ENCODE measurements at regions not wholly inside any gene's neighbourhood (a gene's known extent, or its start where the extent isn't known, plus 50 kb on each side); places are given as distances from the start of the nearest gene placed in this dataset.
"Not testable (repeated sequence)": the region's sequence is repeated elsewhere in the genome, so short reads cannot be mapped to it uniquely, and the experiment has no call there.

DNA sequence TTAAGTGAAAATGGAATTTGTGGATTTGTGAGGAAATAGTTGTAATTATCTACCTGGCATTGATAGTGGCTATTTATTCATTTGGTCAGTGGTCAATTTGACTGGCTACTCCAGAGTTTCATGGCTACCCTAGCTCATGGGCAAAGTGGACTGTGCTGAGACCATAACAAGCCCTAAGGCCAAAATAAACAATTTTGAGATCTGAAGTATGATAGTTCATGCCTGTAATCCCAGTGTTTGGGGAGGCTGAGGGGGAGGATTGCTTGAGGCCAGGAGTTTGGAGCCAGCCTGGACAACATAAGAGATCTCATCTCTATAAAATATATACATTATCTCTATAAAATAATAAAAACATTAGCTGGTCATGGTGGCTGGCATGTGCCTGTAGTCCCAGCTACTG lies 311.7 kb downstream of the HIVEP2 start:
- in situ Hi-C loops (cut with MboI; ENCODE audit: low sequenced_read_pairs), result no loop called here

- in situ Hi-C loops (cut with MboI; ENCODE audit: low sequenced_read_pairs), result no loop called here
Measured at GRCh38 chr6:142635130-142635529, 309.8 kb downstream of the HIVEP2 start.

DNA sequence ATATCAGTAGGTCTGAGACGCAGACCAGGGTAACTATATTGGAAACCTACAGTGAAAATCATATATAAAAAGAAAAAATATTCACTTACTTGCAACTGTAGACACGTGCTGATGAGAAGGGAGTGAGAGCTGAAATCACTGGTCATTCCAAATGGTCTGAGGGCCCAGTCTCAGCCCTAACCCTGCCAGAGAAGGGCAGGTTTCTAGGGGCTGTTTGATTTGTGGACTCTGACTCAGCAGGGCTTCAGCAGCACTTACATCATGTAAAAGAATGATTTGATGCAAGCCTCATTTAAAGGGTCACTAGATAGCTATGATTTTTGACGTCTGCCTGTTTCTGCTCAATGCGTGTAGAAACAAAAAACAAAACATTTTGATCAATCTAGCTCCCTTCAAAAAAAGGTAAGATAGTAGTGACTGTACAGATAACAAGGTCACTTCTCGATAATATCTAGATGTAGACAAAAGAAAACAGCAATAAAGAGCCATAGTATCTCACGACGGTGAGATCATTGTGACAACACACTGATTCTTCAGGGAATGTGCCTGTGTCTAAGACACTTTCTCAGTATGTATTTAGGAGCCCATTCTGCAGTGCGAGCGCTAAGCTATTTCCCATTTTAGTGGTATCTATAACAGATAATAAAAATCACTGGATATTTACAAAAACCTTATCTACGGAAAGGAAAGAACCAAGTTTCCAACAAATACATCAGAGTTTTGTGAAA lies 307.2 kb downstream of the HIVEP2 start:
- in situ Hi-C loops (cut with MboI; ENCODE audit: low sequenced_read_pairs), result no loop called here

DNA sequence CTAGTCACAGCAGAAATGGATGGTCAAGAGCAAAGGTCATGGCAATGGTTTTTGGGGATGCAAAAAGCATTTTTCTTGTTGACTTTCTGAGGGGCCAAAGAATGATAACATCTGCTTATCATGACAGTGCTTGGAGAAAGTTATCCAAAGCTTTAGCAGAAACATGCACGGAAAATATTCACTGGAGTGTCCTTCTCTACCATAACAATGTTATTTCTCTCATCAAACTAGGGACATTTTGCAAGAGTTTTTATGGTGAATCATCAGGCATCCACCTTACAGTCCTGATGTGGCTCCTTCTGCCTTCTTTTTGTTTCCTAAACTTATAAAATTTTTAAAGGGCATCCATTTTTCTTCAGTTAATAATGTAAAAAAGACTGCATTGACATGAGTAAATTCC lies 302.3 kb downstream of the HIVEP2 start:
- in situ Hi-C loops (cut with MboI; ENCODE audit: low sequenced_read_pairs), result no loop called here

DNA sequence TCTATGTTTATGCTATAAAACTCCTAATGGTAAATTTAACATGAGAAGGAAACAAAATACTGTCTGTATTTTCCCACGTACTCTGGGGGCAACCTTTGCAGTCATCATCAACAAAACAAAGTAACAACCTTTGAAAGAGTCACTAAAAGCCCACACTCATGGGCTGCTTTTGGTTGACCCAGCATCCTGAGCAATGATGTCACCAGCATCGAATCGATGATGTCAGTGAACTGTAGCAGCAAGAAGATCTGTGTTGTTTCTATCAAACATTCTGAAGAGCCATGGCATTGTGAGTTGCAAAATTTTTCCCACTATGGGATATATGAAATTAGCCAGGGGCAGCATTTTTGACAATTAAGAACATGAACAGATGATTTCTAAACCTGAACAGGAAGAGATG lies 300.1 kb downstream of the HIVEP2 start:
- in situ Hi-C loops (cut with MboI; ENCODE audit: low sequenced_read_pairs), result no loop called here

DNA sequence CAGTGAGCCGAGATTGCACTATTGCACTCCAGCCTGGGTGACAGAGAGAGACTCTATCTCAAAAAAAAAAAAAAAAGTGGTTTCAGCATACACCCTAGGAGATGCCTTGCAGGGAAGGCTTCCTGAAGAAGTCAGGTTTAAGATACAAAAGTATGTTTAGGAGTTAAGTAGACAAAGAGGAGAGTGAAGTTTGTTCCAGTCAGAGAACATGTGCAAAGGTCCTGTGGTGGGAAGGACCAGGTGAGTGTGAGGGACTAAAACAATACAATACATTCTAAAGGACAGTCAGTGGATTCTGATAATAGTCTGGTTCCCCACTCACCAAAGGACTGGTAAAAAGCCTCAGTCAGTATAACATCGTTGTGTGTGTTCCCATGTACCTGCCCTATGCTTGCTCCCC lies 299.3 kb downstream of the HIVEP2 start:
- in situ Hi-C loops (cut with MboI; ENCODE audit: low sequenced_read_pairs), result no loop called here

- in situ Hi-C loops (cut with MboI; ENCODE audit: low sequenced_read_pairs), result no loop called here
Measured at GRCh38 chr6:142647449-142648035, 297.4 kb downstream of the HIVEP2 start.

GRCh38 chr6:142648036-142648451 lies 296.9 kb downstream of the HIVEP2 start:
- in situ Hi-C loops (cut with MboI; ENCODE audit: low sequenced_read_pairs), result no loop called here

GRCh38 chr6:142648526-142648925 lies 296.4 kb downstream of the HIVEP2 start:
- in situ Hi-C loops (cut with MboI; ENCODE audit: low sequenced_read_pairs), result no loop called here

- in situ Hi-C loops (cut with MboI; ENCODE audit: low sequenced_read_pairs), result not testable (repeated sequence)
Measured at GRCh38 chr6:142649438-142650234, 295.3 kb downstream of the HIVEP2 start.

DNA sequence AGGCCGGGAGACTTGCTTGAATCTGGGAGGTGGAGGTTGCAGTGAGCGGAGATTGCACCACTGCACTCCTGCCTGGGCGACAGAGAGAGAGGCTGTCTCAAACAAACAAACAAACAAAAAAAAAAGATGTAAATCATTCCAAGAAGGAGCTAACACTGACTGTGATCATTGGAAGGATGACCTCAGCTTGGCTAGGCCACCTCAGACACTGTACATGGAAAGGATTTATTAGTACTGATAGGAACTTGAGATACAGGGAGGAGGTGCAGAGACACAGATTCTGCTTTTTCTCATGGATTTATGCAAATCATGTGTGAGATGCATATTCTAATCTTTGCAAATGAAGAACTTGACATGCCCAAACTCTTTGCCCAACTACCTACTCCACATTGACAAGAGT lies 293.6 kb downstream of the HIVEP2 start:
- in situ Hi-C loops (cut with MboI; ENCODE audit: low sequenced_read_pairs), result no loop called here

- in situ Hi-C loops (cut with MboI; ENCODE audit: low sequenced_read_pairs), result no loop called here
Measured at GRCh38 chr6:142653710-142654420, 291.1 kb downstream of the HIVEP2 start.

DNA sequence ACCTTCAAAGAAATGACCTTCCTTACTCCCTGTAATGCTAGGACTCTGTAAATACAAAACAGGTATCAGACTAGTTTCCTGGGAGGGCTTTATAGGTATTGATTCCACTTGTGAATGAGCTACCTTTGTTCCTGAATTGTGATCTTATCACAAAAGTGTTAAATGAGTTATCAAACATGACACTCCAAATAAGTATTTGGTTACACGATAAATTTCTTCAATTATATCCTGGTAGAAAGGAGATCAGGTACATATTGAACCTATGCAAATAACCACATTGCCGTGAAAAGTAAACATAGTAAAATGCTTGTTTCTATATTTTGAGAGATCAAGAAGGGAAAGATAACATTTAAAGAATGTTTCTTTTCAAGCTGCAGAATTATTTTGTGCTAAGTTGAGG lies 285.3 kb downstream of the HIVEP2 start:
- in situ Hi-C loops (cut with MboI; ENCODE audit: low sequenced_read_pairs), result no loop called here

DNA sequence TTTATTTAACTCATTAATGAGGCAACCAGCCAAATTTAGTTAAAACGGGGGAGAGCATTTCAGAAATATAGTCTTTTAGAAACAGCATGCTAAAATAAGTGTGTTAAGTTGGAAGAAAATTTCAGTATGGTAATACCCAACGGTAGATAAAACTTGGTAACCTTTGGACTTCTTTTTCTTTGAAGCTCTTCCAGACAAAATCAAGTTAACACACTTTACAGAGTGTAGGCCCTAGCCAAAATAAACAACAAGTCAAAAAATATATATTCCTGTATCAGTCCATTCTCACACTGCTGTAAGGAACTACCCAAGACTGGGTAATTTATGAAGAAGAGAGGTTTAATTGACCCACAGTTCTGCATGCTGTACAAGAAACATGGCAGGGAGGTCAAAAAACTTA lies 279.6 kb downstream of the HIVEP2 start:
- in situ Hi-C loops (cut with MboI; ENCODE audit: low sequenced_read_pairs), result no loop called here

DNA sequence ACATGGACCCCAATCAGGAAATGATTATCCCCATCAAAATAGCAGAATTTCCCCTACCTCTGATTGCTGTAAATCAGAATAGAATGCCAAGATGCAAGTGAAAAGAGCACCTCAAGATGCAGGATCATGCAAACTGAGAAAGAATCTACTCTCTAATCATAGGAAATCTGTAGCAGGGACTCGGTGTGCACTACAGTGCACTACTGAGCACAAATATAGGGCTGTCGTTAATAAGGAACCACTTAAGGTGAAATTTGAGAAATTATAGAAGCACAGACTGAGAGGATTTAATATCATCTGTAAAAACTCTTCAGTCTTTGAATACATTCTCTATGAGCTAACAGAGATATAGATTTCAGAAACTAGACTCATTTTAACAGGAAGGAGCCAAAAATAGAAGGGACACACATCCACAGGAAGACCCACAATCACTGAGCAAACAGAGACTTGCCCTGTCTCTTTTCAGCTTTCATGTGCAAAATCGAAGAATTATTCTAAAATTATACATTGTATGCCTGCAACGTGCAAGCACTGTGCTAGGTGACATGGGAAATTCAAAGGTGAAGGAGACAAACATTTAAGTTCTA lies 278.3 kb downstream of the HIVEP2 start:
- in situ Hi-C loops (cut with MboI; ENCODE audit: low sequenced_read_pairs), result no loop called here

DNA sequence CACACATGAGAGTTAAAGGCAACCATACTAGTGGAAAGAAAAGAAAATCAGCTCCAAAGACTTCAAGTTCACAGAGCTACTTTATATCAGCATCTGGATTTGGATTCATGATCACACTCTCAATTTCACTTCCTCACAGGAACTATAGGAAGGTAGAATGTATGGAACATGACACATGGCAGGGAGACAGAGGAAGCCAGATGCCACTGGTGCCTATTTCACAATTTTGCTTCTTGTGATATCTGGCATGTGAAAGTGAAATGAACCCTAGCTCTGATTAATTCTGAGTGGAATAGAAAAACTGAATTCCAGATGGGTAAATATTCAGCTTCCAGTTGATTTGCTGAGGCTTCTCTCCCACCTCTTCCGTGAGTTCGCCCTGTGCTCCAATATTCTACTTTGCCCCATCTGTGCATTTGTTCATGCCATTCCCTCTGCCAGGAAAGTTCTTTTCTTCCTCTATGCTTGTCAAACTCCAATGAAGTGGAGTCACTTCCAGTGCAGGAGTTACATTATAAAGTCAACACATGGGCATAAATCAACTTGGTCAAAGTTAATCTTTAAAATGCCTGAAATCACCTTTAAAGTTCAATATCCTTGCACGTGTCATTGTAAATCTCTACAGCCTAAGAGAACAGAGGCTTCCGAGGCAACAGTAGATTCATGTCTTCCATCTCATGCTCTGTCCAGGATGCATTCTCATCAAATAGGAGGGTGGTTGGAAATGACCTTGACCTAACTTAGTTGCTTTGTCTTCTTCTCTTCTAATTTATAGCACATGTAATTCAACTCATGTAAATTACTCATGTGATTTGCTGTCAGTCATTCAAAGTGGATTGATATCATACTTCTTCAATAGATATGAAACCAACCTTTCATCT lies 275.3 kb downstream of the HIVEP2 start:
- in situ Hi-C loops (cut with MboI; ENCODE audit: low sequenced_read_pairs), result no loop called here

DNA sequence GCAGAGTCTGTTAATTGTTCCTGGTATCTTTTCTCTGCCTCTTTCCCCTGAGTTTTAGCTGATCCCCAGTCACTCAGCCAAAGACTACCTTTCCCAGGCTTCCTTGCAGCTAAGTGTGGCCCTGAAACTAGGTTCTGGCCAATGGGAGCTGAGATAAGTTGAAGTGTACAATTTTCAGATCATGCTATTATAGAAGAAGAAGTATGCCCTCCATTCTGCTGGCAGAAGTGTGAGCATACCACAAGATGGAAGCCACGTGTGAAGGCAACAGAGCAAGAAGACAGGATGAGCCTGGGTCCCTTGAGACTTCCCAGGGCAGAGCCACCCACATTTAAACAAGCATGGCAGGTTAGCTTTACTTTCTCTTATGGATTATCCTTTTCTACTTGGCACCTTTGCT lies 273.2 kb downstream of the HIVEP2 start:
- in situ Hi-C loops (cut with MboI; ENCODE audit: low sequenced_read_pairs), result no loop called here

GRCh38 chr6:142675517-142675916 lies 269.5 kb downstream of the HIVEP2 start:
- in situ Hi-C loops (cut with MboI; ENCODE audit: low sequenced_read_pairs), result loop anchor here (25.0 kb wide), 1 partner anchor 737 kb away; no protein-coding TSS in a partner anchor

GRCh38 chr6:142676027-142676443 lies 268.9 kb downstream of the HIVEP2 start:
- in situ Hi-C loops (cut with MboI; ENCODE audit: low sequenced_read_pairs), result loop anchor here (25.0 kb wide), 1 partner anchor 736 kb away; no protein-coding TSS in a partner anchor
